ENCODE measurements at regions not wholly inside any gene's neighbourhood (a gene's known extent, or its start where the extent isn't known, plus 50 kb on each side); places are given as distances from the start of the nearest gene placed in this dataset.

DNA sequence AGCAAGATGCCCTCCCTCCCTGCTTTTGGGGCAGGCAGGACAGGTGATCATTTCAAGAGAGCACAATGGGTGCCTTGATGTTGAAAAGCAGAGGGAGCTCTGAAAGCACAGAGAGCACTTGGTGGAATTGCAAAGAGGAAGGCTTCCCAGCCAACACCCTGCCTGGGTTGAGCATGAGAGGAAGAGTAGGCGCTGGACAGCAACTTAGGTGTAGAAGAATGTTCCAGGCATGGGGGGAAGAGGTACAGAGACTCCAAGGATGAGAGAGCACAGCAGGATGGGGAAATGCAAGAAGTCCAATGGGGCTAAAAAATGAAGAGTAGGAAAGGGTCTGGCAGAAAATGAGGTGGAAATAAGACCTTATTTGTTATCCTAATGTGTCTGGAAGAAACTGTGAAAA lies 144.8 kb downstream of the TRIM36 start:
- H3K4me3 ChIP-seq (ENCODE audit: low read length), result no peak overlapping the region
- WGBS, result 78% methylated on average over 1 of the region's 1 CpG
- no peaks in the 10 kb centered on the region for H3K9me3 ChIP-seq (ENCODE audit: insufficient read depth, low read depth, low read length)
- peaks cover 4% of the 10 kb centered on the region; the same call in 1 of the 2 replicates for H3K4me1 ChIP-seq (ENCODE audit: insufficient read depth, low read length)
- H3K36me3 ChIP-seq (ENCODE audit: insufficient read depth, low read length), result no peaks in the 10 kb centered on the region
- H3K27me3 ChIP-seq (ENCODE audit: insufficient read depth, low read length), result no peaks in the 10 kb centered on the region
- H3K9ac ChIP-seq (ENCODE audit: low read depth, low read length), result no peak overlapping the region
- H3K27ac ChIP-seq (ENCODE audit: low read depth, low read length), result no peak overlapping the region

DNA sequence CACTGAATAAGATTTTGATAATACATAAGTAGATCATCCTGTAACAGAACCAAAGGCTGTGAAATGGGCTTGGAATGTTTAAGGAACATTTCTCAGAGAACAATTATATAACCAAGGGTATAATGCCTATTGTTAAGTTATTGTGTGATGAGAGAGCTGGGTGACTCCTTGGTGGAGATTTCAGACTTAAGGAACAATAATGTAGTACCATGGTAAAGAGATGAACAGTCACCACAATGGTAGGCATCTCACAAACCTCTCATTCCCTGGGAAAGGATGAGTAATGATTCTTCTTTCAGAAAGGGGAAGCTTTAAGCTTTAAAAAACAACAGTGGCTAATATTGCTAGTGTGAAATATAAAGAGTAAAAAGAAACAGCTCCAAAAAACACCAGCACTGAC lies 147.4 kb downstream of the TRIM36 start:
- Histone ChIP-seq H3K36me3 (ENCODE audit: insufficient read depth, low read length) (no peaks in the 10 kb centered on the region), H3K27me3 (ENCODE audit: insufficient read depth, low read length) (no peaks in the 10 kb centered on the region), H3K9ac (ENCODE audit: low read depth, low read length) (no peak overlapping the region), H3K4me3 (ENCODE audit: low read length) (no peak overlapping the region), H3K4me1 (ENCODE audit: insufficient read depth, low read length) (no peaks in the 10 kb centered on the region), H3K27ac (ENCODE audit: low read depth, low read length) (no peak overlapping the region), H3K9me3 (ENCODE audit: insufficient read depth, low read depth, low read length) (no peaks in the 10 kb centered on the region)

DNA sequence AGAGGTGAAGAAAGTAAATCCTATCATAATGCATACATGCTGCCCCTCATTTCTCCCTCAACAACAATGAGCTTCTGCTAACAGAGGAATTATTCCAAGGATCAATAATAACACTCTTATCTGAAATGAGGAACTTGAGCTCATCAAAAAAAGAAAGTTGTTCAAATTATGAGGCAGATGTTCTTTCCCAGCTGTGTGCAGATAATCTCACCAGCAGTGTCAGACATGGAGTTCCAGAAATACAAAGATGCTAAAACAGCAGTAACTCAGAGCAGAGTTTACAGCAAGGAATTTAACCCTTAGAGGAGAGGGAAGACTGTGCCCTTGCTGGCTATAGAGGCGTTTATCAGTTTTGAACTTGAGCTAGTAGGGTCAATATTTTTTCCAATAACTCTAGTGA lies 153.1 kb downstream of the TRIM36 start:
- Histone ChIP-seq H3K27ac (ENCODE audit: low read depth, low read length) (no peak overlapping the region), H3K9me3 (ENCODE audit: insufficient read depth, low read depth, low read length) (no peaks in the 10 kb centered on the region), H3K4me1 (ENCODE audit: insufficient read depth, low read length) (no peaks in the 10 kb centered on the region), H3K4me3 (ENCODE audit: low read length) (no peak overlapping the region), H3K27me3 (ENCODE audit: insufficient read depth, low read length) (no peaks in the 10 kb centered on the region), H3K36me3 (ENCODE audit: insufficient read depth, low read length) (no peaks in the 10 kb centered on the region), H3K9ac (ENCODE audit: low read depth, low read length) (no peak overlapping the region)
- 79% methylated on average over 1 of the region's 1 CpG for WGBS

DNA sequence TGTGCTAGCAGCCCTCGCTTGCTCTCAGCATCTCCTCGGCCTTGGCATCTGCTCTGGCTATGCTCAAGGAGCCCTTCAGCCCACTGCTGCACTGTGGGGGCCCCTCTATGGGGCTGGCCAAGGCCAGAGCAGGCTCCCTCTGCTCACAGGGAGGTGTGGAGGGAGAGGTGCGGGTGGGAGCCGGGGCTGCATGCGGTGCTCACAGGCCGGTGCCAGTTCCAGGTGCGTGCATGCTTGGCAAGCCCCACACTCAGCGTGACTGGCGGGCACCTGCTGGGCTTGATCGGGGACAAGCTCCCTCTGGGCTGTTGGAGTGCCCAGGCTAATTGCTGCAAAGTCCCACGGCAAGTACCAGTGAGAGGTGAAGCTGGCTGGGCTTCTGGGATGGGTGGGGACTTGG lies 170.5 kb downstream of the TRIM36 start:
- Histone ChIP-seq H3K4me1 (ENCODE audit: insufficient read depth, low read length) (no peaks in the 10 kb centered on the region), H3K4me3 (ENCODE audit: low read length) (no peak overlapping the region), H3K9ac (ENCODE audit: low read depth, low read length) (no peak overlapping the region), H3K36me3 (ENCODE audit: insufficient read depth, low read length) (no peaks in the 10 kb centered on the region), H3K27me3 (ENCODE audit: insufficient read depth, low read length) (no peaks in the 10 kb centered on the region), H3K27ac (ENCODE audit: low read depth, low read length) (no peak overlapping the region), H3K9me3 (ENCODE audit: insufficient read depth, low read depth, low read length) (no peaks in the 10 kb centered on the region)
- WGBS, result 93% methylated on average over 9 of the region's 11 CpGs

DNA sequence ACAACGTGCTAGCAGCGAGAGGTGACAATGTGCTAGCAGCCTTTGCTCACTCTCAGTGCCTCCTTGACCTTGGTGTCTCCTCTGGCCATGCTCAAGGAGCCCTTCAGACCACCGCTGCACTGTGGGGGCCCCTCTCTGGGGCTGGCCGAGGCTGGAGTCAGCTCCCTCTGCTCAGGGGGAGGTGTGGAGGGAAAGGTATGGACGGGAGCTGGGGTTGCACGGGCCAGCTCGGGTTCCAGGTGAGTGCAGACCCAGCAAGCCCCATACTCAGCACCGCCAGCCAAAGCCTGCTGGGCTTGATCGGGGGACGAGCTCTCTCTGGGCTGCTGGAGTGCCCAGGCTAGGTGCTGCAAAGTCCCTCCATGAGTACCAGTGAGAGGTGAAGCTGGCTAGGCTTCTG lies 180.2 kb downstream of the TRIM36 start:
- no peaks in the 10 kb centered on the region for H3K36me3 ChIP-seq (ENCODE audit: insufficient read depth, low read length)
- no peaks in the 10 kb centered on the region for H3K4me1 ChIP-seq (ENCODE audit: insufficient read depth, low read length)
- WGBS, result 52% methylated on average over 3 of the region's 10 CpGs
- no peaks in the 10 kb centered on the region for H3K9me3 ChIP-seq (ENCODE audit: insufficient read depth, low read depth, low read length)
- no peak overlapping the region for H3K4me3 ChIP-seq (ENCODE audit: low read length)
- no peak overlapping the region for H3K27ac ChIP-seq (ENCODE audit: low read depth, low read length)
- H3K9ac ChIP-seq (ENCODE audit: low read depth, low read length), result no peak overlapping the region
- H3K27me3 ChIP-seq (ENCODE audit: insufficient read depth, low read length), result no peaks in the 10 kb centered on the region

DNA sequence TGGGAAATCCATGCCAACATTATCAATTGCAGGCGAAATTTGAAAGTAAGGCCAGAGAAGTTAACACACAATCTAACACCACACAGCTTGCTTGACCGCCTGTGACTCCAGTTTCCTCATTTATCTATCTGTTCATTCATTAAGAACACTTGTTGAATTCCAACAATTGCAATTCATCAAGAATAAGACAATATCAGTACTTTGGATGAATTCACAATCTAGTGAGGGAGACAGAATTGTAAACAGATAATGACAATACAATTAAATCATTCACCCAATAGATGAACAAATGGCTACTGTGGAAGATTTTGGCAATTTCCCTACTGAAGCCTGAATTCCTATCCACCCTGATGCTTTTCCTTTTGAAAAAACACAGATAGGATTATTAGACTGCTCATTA lies 181.6 kb downstream of the TRIM36 start:
- no peak overlapping the region for H3K4me3 ChIP-seq (ENCODE audit: low read length)
- H3K9ac ChIP-seq (ENCODE audit: low read depth, low read length), result no peak overlapping the region
- H3K36me3 ChIP-seq (ENCODE audit: insufficient read depth, low read length), result no peaks in the 10 kb centered on the region
- no peaks in the 10 kb centered on the region for H3K27me3 ChIP-seq (ENCODE audit: insufficient read depth, low read length)
- H3K27ac ChIP-seq (ENCODE audit: low read depth, low read length), result no peak overlapping the region
- no peaks in the 10 kb centered on the region for H3K9me3 ChIP-seq (ENCODE audit: insufficient read depth, low read depth, low read length)
- no peaks in the 10 kb centered on the region for H3K4me1 ChIP-seq (ENCODE audit: insufficient read depth, low read length)
- 96% methylated on average over 2 of the region's 2 CpGs for WGBS

DNA sequence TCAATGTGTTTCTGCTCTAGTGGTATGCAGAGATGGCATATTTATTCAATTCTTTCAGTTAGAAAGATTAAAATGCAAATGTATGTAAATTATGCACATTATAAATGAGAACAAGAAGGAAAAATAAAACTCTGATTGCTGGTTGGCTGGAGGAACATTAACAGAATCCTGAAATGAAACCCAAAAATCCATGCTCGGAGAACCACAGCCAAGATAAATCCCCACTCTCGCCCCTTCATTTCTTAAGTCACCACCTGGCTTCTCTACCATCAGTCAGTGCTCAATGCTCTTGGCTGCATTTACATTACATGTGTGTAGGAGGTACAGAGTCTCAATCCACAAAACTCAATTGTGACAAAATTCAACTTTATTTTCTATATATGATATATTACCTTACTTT lies 184.9 kb downstream of the TRIM36 start:
- Histone ChIP-seq H3K4me1 (ENCODE audit: insufficient read depth, low read length) (no peaks in the 10 kb centered on the region), H3K36me3 (ENCODE audit: insufficient read depth, low read length) (no peaks in the 10 kb centered on the region), H3K4me3 (ENCODE audit: low read length) (no peak overlapping the region), H3K9ac (ENCODE audit: low read depth, low read length) (no peak overlapping the region), H3K27ac (ENCODE audit: low read depth, low read length) (no peak overlapping the region), H3K9me3 (ENCODE audit: insufficient read depth, low read depth, low read length) (no peaks in the 10 kb centered on the region), H3K27me3 (ENCODE audit: insufficient read depth, low read length) (no peaks in the 10 kb centered on the region)
- WGBS, result 90% methylated on average over 2 of the region's 2 CpGs

DNA sequence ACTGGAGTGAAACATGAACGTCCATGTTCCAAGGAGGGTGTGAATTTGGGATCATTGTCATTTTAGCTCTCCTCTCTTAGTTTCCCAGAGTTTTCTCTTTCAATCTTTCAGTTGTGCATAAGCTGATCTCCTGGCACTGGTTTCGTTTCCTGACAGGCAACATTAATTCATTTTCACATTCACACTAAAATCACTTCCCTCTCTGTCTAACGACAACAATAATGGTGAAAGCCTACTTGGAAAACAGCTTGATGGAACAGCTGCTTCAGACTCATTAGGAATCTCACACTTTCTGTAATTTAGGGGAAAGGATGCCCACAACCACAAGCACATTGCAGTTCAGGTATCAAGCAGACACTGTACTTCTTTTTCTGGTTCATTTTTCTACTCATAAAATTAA lies 188.6 kb downstream of the TRIM36 start:
- no peak overlapping the region for H3K9ac ChIP-seq (ENCODE audit: low read depth, low read length)
- no peaks in the 10 kb centered on the region for H3K9me3 ChIP-seq (ENCODE audit: insufficient read depth, low read depth, low read length)
- H3K27me3 ChIP-seq (ENCODE audit: insufficient read depth, low read length), result no peaks in the 10 kb centered on the region
- no peaks in the 10 kb centered on the region for H3K36me3 ChIP-seq (ENCODE audit: insufficient read depth, low read length)
- H3K4me3 ChIP-seq (ENCODE audit: low read length), result no peak overlapping the region
- WGBS, result 92% methylated on average over 3 of the region's 3 CpGs
- H3K27ac ChIP-seq (ENCODE audit: low read depth, low read length), result no peak overlapping the region
- no peaks in the 10 kb centered on the region for H3K4me1 ChIP-seq (ENCODE audit: insufficient read depth, low read length)

DNA sequence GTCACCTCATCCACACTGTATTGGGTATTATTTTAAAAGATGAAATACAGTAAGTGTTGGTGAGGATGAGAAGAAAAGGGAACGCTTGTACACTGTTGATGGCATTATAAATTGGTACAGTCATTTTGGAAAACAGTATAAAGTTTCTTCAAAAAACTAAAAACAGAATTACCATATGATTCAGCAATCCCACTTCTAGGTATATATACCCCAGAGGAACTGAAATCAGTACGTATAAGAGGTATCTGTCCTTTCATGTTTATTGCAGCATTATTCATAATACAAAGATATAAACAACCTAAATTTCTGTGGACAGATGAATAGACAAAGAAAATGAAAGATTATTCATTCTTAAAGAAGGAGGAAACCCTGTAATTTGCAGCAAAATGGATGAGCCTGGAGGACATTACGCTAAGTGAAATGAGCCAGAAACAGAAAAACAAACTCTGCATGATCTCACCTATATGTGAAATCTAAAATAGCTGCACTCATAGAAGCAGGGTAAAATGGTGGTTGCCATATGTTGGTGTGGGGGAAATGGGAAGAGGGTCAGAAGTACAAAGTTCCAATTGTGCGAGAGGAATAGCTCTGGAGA lies 191.6 kb downstream of the TRIM36 start:
- WGBS, result 89% methylated on average over 2 of the region's 4 CpGs
- no peak overlapping the region for H3K27ac ChIP-seq (ENCODE audit: low read depth, low read length)
- no peaks in the 10 kb centered on the region for H3K36me3 ChIP-seq (ENCODE audit: insufficient read depth, low read length)
- no peaks in the 10 kb centered on the region for H3K4me1 ChIP-seq (ENCODE audit: insufficient read depth, low read length)
- H3K9ac ChIP-seq (ENCODE audit: low read depth, low read length), result no peak overlapping the region
- H3K27me3 ChIP-seq (ENCODE audit: insufficient read depth, low read length), result no peaks in the 10 kb centered on the region
- H3K9me3 ChIP-seq (ENCODE audit: insufficient read depth, low read depth, low read length), result no peaks in the 10 kb centered on the region
- no peak overlapping the region for H3K4me3 ChIP-seq (ENCODE audit: low read length)

DNA sequence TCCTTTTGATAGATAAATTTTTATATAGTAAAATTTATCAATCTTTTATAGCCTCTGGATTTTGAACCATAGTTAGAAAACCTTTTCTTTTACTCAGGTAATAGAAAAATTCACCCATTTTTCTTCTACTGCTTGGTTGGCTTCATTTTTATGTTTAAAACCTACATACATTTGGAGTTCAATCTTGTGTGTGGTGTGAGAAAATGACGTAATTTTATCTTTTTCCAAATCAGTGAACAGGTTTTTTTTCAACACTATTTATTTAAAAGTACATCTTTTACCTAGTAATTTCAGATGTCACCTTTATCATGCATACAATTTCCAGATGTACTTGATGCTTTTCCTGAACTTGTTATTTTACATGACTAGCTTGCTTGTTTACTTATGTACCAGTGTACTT lies 200.2 kb downstream of the TRIM36 start:
- Histone ChIP-seq H3K27me3 (ENCODE audit: insufficient read depth, low read length) (no peaks in the 10 kb centered on the region), H3K9ac (ENCODE audit: low read depth, low read length) (no peak overlapping the region), H3K4me3 (ENCODE audit: low read length) (no peak overlapping the region), H3K36me3 (ENCODE audit: insufficient read depth, low read length) (no peaks in the 10 kb centered on the region), H3K9me3 (ENCODE audit: insufficient read depth, low read depth, low read length) (no peaks in the 10 kb centered on the region), H3K27ac (ENCODE audit: low read depth, low read length) (no peak overlapping the region), H3K4me1 (ENCODE audit: insufficient read depth, low read length) (no peaks in the 10 kb centered on the region)
- no CpG with 5 or more reads among the region's 1 CpG for WGBS

DNA sequence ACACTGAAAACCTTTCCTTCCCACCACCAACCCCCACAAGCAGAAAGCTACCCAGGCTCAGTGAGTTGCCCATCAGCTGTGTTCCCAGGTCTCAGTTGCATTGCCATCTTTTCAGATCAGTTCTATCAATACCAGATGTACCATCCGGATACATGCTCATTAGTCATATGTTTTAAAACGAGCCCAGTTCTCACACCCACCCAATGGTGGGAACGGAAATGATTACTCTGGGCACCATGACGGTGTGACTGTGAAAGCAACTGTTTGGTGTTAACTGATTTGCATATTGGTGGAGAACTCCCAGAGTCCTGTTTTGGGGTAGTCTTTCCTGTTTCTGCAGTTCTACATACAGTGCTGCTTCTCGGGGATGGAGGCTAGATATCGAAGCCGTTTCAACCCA lies 212.3 kb downstream of the TRIM36 start:
- Histone ChIP-seq H3K36me3 (ENCODE audit: insufficient read depth, low read length) (no peaks in the 10 kb centered on the region), H3K4me3 (ENCODE audit: low read length) (no peak overlapping the region), H3K4me1 (ENCODE audit: insufficient read depth, low read length) (no peaks in the 10 kb centered on the region), H3K9me3 (ENCODE audit: insufficient read depth, low read depth, low read length) (no peaks in the 10 kb centered on the region), H3K9ac (ENCODE audit: low read depth, low read length) (no peak overlapping the region), H3K27ac (ENCODE audit: low read depth, low read length) (no peak overlapping the region), H3K27me3 (ENCODE audit: insufficient read depth, low read length) (no peaks in the 10 kb centered on the region)
- WGBS, result 90% methylated on average over 7 of the region's 7 CpGs

DNA sequence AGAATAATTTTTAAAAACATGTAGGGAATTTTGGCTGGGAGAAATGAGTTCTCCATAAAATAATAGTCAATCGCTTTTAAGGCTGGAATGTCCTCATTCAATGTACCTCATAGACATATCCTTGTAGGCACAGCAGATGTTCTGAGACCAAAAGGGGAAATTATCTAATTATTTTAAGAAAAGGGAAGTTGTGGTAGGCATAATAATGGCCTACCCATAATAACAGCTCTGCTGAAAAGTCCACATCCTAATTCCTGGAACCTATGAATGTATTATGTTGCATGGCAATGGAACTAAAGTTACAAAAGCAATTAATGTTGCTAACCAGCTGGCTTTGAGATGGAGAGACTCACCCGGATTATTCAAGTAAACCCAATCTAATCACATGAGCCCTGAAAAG lies 216.1 kb downstream of the TRIM36 start:
- Histone ChIP-seq H3K9me3 (ENCODE audit: insufficient read depth, low read depth, low read length) (no peaks in the 10 kb centered on the region), H3K4me3 (ENCODE audit: low read length) (no peak overlapping the region), H3K4me1 (ENCODE audit: insufficient read depth, low read length) (no peaks in the 10 kb centered on the region), H3K9ac (ENCODE audit: low read depth, low read length) (no peak overlapping the region), H3K36me3 (ENCODE audit: insufficient read depth, low read length) (no peaks in the 10 kb centered on the region), H3K27ac (ENCODE audit: low read depth, low read length) (no peak overlapping the region), H3K27me3 (ENCODE audit: insufficient read depth, low read length) (no peaks in the 10 kb centered on the region)
- WGBS, result no CpG with 5 or more reads among the region's 2 CpGs
